Thyroid gland (tissue), 4 donors: ENCODE measurements at regions not wholly inside any gene's neighbourhood (a gene's known extent, or its start where the extent isn't known, plus 50 kb on each side); places are given as distances from the start of the nearest gene placed in this dataset.

Experiments used
- DNase-seq, 2 donors: peaks; one replicate each; pipeline ENCODE4 v3.0.0-alpha.2; 2019
- H3K27ac ChIP-seq, 3 donors: fragments of 200-600 bp; sonication (generic); 1 replicate in 2 of 3; 2 replicates in 1 of 3; pipeline ENCODE4 v1.5.1; 2016 to 2019; ENCODE audit warnings: mild to moderate bottlenecking in 1 of 3, moderate library complexity in 1 of 3
- H3K27me3 ChIP-seq: fragments of 200-600 bp; sonication (generic); one replicate; pipeline ENCODE4 v1.5.1; 2019
- H3K36me3 ChIP-seq, 2 donors: fragments of 200-600 bp; sonication (generic); one replicate each; pipeline ENCODE4 v1.5.1; 2016 to 2019
- H3K4me1 ChIP-seq, 2 donors: fragments of 200-600 bp; sonication (generic); one replicate each; pipeline ENCODE4 v1.5.1; 2017 to 2019
- H3K4me3 ChIP-seq, 3 donors: fragments of 200-600 bp; sonication (generic); replicated peaks in 1 of 3; 1 replicate in 2 of 3; 2 replicates in 1 of 3; pipeline ENCODE4 v1.5.1; 2016; ENCODE audit warnings: mild to moderate bottlenecking in 1 of 3
- H3K9me3 ChIP-seq: fragments of 200-600 bp; sonication (generic); one replicate; pipeline ENCODE4 v1.5.1; 2017
- CTCF ChIP-seq, 6 experiments: fragments of 200-600 bp in 3 of 6; fragments of 450-650 bp in 3 of 6; sonication (generic) in 3 of 6; IDR thresholded peaks; one replicate each; pipeline ENCODE4 v1.5.1; 2016 to 2019; ENCODE audit warnings: antibody characterized with exemption in 6 of 6, mild to moderate bottlenecking in 2 of 6, inconsistent platforms in 1 of 6, moderate library complexity in 1 of 6
- POLR2A ChIP-seq, 2 donors: fragments of 450-650 bp; IDR thresholded peaks; one replicate each; pipeline ENCODE4 v1.6.1; 2017; ENCODE audit warnings: antibody characterized with exemption in 2 of 2, mild to moderate bottlenecking in 2 of 2, moderate library complexity in 1 of 2
- WGBS, 2 donors: methylation state at CpG; one replicate each; pipeline ENCODE4 v1.1.5; 2017; 5-methylcytosine and 5-hydroxymethylcytosine counted together
- intact Hi-C: fragments of 100-400 bp; cut with DNase I; formaldehyde crosslinking; loops from one replicate; pipeline ENCODE4 v1.15.1; 2023

DNA sequence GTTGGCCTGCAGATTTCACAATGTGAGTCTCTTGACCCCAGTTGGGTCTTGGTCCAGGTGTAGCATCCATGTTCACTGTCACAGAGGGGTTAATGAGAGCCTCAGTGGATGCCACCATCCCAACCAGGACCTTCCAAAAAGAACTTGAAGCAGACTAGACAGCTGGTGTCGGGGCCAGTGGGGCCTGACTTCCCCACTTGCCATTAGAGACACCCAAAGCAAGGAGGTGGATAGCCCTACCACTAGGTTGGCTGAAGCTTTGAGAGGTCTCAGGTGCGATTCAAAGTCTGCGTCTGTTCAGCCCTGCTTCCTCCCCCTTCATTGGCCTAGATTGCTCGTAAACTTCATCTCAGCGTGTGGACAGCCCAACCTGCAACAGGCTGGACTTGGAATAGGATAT lies 196.4 kb upstream of the RREB1 start:
- WGBS, 2 donors, result 80 to 98% methylated on average over 4 to 5 of the region's 5 CpGs

DNA sequence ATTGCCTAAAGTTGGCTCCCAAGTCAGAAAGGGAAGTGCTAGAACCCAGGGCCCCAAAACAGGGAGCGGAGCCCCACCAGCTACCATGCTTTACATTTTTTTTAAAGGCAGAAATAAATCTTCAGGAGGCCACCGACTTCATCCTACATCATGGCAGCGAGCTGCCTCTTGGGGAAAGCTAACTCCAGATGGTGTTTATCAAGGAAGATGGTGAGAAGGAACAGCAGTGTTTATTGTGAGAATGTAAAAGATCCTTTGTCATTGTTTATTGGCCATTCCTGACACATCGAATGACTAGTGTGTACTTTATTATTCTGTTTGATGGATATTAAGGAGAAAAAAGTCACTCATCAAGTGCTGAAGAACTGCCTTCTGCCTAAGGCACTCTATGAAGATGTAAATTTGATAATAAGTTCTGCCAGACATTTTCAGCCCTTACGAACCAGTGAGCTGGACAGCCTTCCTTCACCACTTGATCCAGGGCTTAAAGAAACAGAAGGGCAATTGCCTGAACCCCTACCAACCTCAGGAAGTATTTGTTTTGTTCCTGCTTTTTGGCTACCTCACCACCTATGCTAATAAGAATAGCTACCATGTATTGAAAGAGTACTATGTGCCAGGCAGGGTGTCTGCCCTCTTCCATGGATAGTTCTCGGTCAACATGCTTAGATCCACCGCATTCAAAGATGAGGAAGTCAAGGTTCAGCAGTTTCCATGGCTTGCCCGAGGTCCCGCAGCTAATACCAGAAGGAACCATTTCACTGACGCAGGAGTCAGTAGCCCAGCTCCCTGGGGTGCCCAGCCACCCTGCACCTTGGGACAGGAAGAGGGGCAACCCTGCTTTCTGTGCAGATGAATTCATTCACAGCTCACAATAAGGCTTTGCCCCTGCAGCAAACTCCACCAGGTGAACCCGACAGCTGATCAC lies 194.7 kb upstream of the RREB1 start:
- Histone ChIP-seq H3K9me3 (no peaks in the 10 kb centered on the region), H3K27me3 (no peaks in the 10 kb centered on the region), H3K4me3 (no peak overlapping the region), H3K27ac (peak overlapping the region; percentile 66 to 98 (median 78)), H3K36me3 (no peaks in the 10 kb centered on the region), H3K4me1 (peaks cover 37 to 43% of the 10 kb centered on the region in 2 donors)
- intact Hi-C loops, result no loop called here
- peak; percentile 45 to 51 for DNase-seq
- WGBS, 2 donors, result 50 to 55% methylated on average over 10 to 11 of the region's 11 CpGs
- TF ChIP-seq POLR2A (IDR thresholded peaks at IDR 0.05), result no peak
- TF ChIP-seq CTCF (IDR thresholded peaks at IDR 0.05), result no peak

More for the DNA sequence above, 196.4 kb upstream of the RREB1 start:
- H3K27me3 ChIP-seq, result no peaks in the 10 kb centered on the region
- intact Hi-C loops, result no loop called here
- TF ChIP-seq CTCF (IDR thresholded peaks at IDR 0.05) (no peak), POLR2A (IDR thresholded peaks at IDR 0.05) (no peak)
- H3K4me1 ChIP-seq, result peaks cover 30 to 35% of the 10 kb centered on the region in 2 donors
- H3K36me3 ChIP-seq, result no peaks in the 10 kb centered on the region
- no peak overlapping the region for H3K27ac ChIP-seq
- H3K4me3 ChIP-seq, result no peak overlapping the region
- H3K9me3 ChIP-seq, result no peaks in the 10 kb centered on the region
- DNase-seq, result no peak

GRCh38 chr6:6915219-6915618 lies 192.5 kb upstream of the RREB1 start:
- intact Hi-C loops, result no loop called here
- Histone ChIP-seq H3K27me3 (no peaks in the 10 kb centered on the region), H3K27ac (peak overlapping the region; percentile 87 to 98 (median 95)), H3K4me1 (peaks cover 37 to 46% of the 10 kb centered on the region in 2 donors), H3K9me3 (no peaks in the 10 kb centered on the region), H3K4me3 (peak overlapping the region in 1 of 3 donors; percentile 5), H3K36me3 (no peaks in the 10 kb centered on the region)
- no peak for DNase-seq
- no peak for TF ChIP-seq POLR2A (IDR thresholded peaks at IDR 0.05)
- no peak for TF ChIP-seq CTCF (IDR thresholded peaks at IDR 0.05)
- WGBS, 2 donors, result 80 to 89% methylated on average over 3 of the region's 3 CpGs

DNA sequence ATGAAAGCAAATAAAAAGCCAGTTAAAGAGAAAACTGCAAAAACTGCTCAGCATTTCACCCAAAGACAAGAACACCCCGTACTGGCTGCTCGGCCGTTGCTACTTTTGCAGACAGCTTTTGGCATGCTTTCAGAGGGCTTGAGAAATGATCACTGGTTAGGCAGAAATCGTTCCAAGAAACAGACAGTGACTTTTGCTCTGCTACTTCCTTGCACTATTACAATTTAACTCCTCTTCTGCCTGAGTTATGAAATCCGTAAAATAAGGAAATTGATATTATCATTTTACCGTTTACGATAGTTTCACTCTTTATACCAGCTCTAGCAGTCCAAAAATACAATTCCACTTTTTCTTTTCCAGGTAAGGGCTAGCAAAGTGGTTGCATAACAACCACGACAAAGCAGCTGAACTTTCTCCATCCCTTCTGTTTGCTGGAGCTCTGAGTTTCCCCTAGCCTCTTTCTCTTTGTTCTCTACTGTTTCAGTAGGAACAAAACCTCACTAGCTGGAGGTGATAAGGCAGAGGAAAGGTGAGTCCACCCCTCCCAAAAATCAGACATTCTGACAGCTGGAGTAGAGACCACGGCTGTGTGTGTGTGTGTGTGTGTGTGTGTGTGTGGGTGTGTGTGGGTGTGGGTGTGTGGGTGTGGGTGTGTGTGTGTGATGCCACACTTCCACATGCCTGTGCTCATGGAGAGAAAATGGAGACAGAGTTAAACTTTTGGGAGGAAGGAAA lies 191.8 kb upstream of the RREB1 start:
- TF ChIP-seq CTCF (IDR thresholded peaks at IDR 0.05) (peak in 1 of 6 experiments; percentile 6), POLR2A (IDR thresholded peaks at IDR 0.05) (no peak)
- no peaks in the 10 kb centered on the region for H3K27me3 ChIP-seq
- H3K4me1 ChIP-seq, result peaks cover 42 to 54% of the 10 kb centered on the region in 2 donors
- peak overlapping the region; percentile 87 to 98 (median 95) for H3K27ac ChIP-seq
- no peaks in the 10 kb centered on the region for H3K9me3 ChIP-seq
- H3K4me3 ChIP-seq, result peak overlapping the region in 1 of 3 donors; percentile 5
- no peaks in the 10 kb centered on the region for H3K36me3 ChIP-seq
- peak; percentile 85 to 86 for DNase-seq
- 11 to 14% methylated on average over 9 of the region's 9 CpGs for WGBS, 2 donors
- intact Hi-C loops, result no loop called here
